Thyroid gland (tissue), 4 donors: ENCODE measurements at regions not wholly inside any gene's neighbourhood (a gene's known extent, or its start where the extent isn't known, plus 50 kb on each side); places are given as distances from the start of the nearest gene placed in this dataset.

ENCODE experiments used
- POLR2A ChIP-seq, 2 donors: fragments of 450-650 bp; IDR thresholded peaks; one replicate each; pipeline ENCODE4 v1.6.1; 2017; ENCODE audit warnings: antibody characterized with exemption in 2 of 2, mild to moderate bottlenecking in 2 of 2, moderate library complexity in 1 of 2
- TF ChIP-seq, protein P1 (sequence below), 6 experiments: fragments of 200-600 bp in 3 of 6; fragments of 450-650 bp in 3 of 6; sonication (generic) in 3 of 6; IDR thresholded peaks; one replicate each; pipeline ENCODE4 v1.5.1; 2016 to 2019; ENCODE audit warnings: antibody characterized with exemption in 6 of 6, mild to moderate bottlenecking in 2 of 6, inconsistent platforms in 1 of 6, moderate library complexity in 1 of 6

DNA sequence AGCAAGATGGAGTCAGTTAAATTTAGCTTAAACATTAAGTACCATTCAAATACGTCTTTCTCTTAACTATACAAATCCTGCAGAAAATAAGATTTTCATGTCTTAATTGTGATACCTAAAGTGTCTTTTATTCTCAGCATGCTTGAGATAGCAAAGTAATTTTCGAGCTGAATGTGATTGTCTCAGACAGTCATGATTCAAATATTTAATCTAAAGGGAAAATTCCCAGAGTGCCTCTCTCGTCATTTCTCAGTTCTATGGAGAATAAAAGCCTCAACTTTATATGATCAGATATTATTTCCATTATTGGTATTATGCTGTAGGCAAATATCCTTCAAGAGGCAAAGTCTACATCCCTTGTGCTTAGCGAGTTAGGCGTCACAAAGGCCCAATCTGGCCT lies 589.9 kb downstream of the TAFA4 start:
- no peak for TF ChIP-seq POLR2A (IDR thresholded peaks at IDR 0.05)
- TF ChIP-seq, protein P1, sequence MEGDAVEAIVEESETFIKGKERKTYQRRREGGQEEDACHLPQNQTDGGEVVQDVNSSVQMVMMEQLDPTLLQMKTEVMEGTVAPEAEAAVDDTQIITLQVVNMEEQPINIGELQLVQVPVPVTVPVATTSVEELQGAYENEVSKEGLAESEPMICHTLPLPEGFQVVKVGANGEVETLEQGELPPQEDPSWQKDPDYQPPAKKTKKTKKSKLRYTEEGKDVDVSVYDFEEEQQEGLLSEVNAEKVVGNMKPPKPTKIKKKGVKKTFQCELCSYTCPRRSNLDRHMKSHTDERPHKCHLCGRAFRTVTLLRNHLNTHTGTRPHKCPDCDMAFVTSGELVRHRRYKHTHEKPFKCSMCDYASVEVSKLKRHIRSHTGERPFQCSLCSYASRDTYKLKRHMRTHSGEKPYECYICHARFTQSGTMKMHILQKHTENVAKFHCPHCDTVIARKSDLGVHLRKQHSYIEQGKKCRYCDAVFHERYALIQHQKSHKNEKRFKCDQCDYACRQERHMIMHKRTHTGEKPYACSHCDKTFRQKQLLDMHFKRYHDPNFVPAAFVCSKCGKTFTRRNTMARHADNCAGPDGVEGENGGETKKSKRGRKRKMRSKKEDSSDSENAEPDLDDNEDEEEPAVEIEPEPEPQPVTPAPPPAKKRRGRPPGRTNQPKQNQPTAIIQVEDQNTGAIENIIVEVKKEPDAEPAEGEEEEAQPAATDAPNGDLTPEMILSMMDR (IDR thresholded peaks at IDR 0.05), result no peak
